ENCODE measurements at regions not wholly inside any gene's neighbourhood (a gene's known extent, or its start where the extent isn't known, plus 50 kb on each side); places are given as distances from the start of the nearest gene placed in this dataset.

DNA sequence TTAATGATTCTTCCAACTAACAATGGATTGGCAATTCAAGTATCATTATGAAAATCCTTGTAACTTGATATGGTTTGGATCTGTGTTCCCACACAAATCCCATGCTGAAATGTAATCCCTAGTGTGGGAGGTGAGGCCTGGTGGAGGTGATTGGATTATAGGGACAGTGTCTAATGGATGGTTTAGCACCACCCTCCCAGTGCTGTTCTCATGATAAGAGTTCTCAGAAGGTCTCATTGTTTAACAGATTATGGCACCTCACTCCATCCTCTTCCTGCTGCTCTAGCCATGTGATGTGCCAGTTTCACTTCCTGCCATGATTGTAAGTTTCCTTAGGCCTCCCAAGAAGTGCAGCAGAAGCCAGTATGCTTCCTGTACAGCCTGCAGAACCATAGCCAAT lies 1116.2 kb upstream of the EDIL3 start:
- TF ChIP-seq, protein P1, sequence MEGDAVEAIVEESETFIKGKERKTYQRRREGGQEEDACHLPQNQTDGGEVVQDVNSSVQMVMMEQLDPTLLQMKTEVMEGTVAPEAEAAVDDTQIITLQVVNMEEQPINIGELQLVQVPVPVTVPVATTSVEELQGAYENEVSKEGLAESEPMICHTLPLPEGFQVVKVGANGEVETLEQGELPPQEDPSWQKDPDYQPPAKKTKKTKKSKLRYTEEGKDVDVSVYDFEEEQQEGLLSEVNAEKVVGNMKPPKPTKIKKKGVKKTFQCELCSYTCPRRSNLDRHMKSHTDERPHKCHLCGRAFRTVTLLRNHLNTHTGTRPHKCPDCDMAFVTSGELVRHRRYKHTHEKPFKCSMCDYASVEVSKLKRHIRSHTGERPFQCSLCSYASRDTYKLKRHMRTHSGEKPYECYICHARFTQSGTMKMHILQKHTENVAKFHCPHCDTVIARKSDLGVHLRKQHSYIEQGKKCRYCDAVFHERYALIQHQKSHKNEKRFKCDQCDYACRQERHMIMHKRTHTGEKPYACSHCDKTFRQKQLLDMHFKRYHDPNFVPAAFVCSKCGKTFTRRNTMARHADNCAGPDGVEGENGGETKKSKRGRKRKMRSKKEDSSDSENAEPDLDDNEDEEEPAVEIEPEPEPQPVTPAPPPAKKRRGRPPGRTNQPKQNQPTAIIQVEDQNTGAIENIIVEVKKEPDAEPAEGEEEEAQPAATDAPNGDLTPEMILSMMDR (conservative IDR thresholded peaks at IDR 0.05): no peak
- TF ChIP-seq EZH2 (IDR thresholded peaks at IDR 0.05; ENCODE audit: low read depth): no peak
